NT2/D1 (cell line): ENCODE measurements at regions not wholly inside any gene's neighbourhood (a gene's known extent, or its start where the extent isn't known, plus 50 kb on each side); places are given as distances from the start of the nearest gene placed in this dataset.

Source experiments
- DNase-seq: peaks from one replicate; pipeline ENCODE4 v3.0.0-alpha.2; 2011; ENCODE audit warnings: low read depth, low spot score
- H3K27me3 ChIP-seq: 2 replicates; pipeline ENCODE4 v1.6.0; 2011; ENCODE audit warnings: mild to moderate bottlenecking; ENCODE audit not compliant: insufficient read length, insufficient read depth
- H3K36me3 ChIP-seq: 2 replicates; pipeline ENCODE4 v1.6.1; 2011; ENCODE audit warnings: mild to moderate bottlenecking, low read length, mixed read lengths; ENCODE audit not compliant: insufficient read depth, insufficient read length
- H3K4me1 ChIP-seq: 2 replicates; pipeline ENCODE4 v1.5.1; 2011; ENCODE audit not compliant: insufficient read depth, insufficient read length
- H3K4me3 ChIP-seq: 2 replicates; pipeline ENCODE4 v1.5.1; 2011; ENCODE audit warnings: low read depth; ENCODE audit not compliant: insufficient read length
- H3K9ac ChIP-seq: 2 replicates; pipeline ENCODE4 v1.6.0; 2011; ENCODE audit warnings: low read depth; ENCODE audit not compliant: insufficient read length
- H3K9me3 ChIP-seq: 2 replicates; pipeline ENCODE4 v1.5.1; 2011; ENCODE audit warnings: mild to moderate bottlenecking, low read length; ENCODE audit not compliant: insufficient read depth
- SUZ12 ChIP-seq: IDR thresholded peaks from 2 replicates; pipeline ENCODE4 v1.6.1; 2011; ENCODE audit not compliant: insufficient read length, insufficient read depth; ENCODE audit errors: extremely low read depth
- YY1 ChIP-seq: IDR thresholded peaks from 2 replicates; pipeline ENCODE4 v1.6.1; 2011; ENCODE audit not compliant: insufficient read length, insufficient read depth
- ZNF274 ChIP-seq: IDR thresholded peaks from 2 replicates; pipeline ENCODE4 v1.6.1; 2011; ENCODE audit warnings: mild to moderate bottlenecking, low read depth, low read length

- H3K9ac ChIP-seq: no peak overlapping the region
- H3K4me1 ChIP-seq: peaks cover 19% of the 10 kb centered on the region
- DNase-seq: no peak
- no peaks in the 10 kb centered on the region for H3K36me3 ChIP-seq
- no peak for TF ChIP-seq YY1
- no peak for TF ChIP-seq SUZ12
- TF ChIP-seq ZNF274: no peak
- H3K9me3 ChIP-seq: peaks cover 4% of the 10 kb centered on the region; the same call in 1 of the 2 replicates
- no peak overlapping the region for H3K4me3 ChIP-seq
- no peaks in the 10 kb centered on the region for H3K27me3 ChIP-seq
Measured at GRCh38 chr2:42954227-42954962, 162.0 kb upstream of the HAAO start.

GRCh38 chr2:42953216-42953615 lies 160.8 kb upstream of the HAAO start:
- Histone ChIP-seq H3K4me3 (no peak overlapping the region), H3K9ac (no peak overlapping the region), H3K9me3 (peaks cover 4% of the 10 kb centered on the region; the same call in 1 of the 2 replicates), H3K4me1 (peaks cover 19% of the 10 kb centered on the region), H3K36me3 (no peaks in the 10 kb centered on the region), H3K27me3 (no peaks in the 10 kb centered on the region)
- DNase-seq: no peak
- TF ChIP-seq SUZ12 (no peak), ZNF274 (no peak), YY1 (no peak)

GRCh38 chr2:42951263-42951938 lies 159.0 kb upstream of the HAAO start:
- Histone ChIP-seq H3K4me3 (no peak overlapping the region), H3K4me1 (peaks cover 9% of the 10 kb centered on the region), H3K9ac (no peak overlapping the region), H3K27me3 (no peaks in the 10 kb centered on the region), H3K36me3 (no peaks in the 10 kb centered on the region), H3K9me3 (peaks cover 4% of the 10 kb centered on the region; the same call in 1 of the 2 replicates)
- no peak for DNase-seq
- no peak for TF ChIP-seq ZNF274
- TF ChIP-seq YY1: no peak
- TF ChIP-seq SUZ12: no peak

GRCh38 chr2:42949125-42949524 lies 156.7 kb upstream of the HAAO start:
- Histone ChIP-seq H3K27me3 (no peaks in the 10 kb centered on the region), H3K36me3 (no peaks in the 10 kb centered on the region), H3K9ac (no peak overlapping the region), H3K4me3 (no peak overlapping the region), H3K4me1 (peaks cover 5% of the 10 kb centered on the region), H3K9me3 (peaks cover 4% of the 10 kb centered on the region; the same call in 1 of the 2 replicates)
- DNase-seq: no peak
- no peak for TF ChIP-seq YY1
- no peak for TF ChIP-seq SUZ12
- no peak for TF ChIP-seq ZNF274

GRCh38 chr2:42947809-42948600 lies 155.6 kb upstream of the HAAO start:
- Histone ChIP-seq H3K27me3 (no peaks in the 10 kb centered on the region), H3K9me3 (peaks cover 4% of the 10 kb centered on the region; the same call in 1 of the 2 replicates), H3K4me1 (peaks cover 5% of the 10 kb centered on the region), H3K36me3 (no peaks in the 10 kb centered on the region), H3K4me3 (no peak overlapping the region), H3K9ac (no peak overlapping the region)
- TF ChIP-seq ZNF274 (no peak), YY1 (no peak), SUZ12 (no peak)
- DNase-seq: no peak

- Histone ChIP-seq H3K4me3 (no peak overlapping the region), H3K36me3 (no peaks in the 10 kb centered on the region), H3K9me3 (no peaks in the 10 kb centered on the region), H3K4me1 (peaks cover 2% of the 10 kb centered on the region), H3K9ac (no peak overlapping the region), H3K27me3 (no peaks in the 10 kb centered on the region)
- no peak for TF ChIP-seq SUZ12
- no peak for TF ChIP-seq ZNF274
- no peak for TF ChIP-seq YY1
- DNase-seq: no peak
Measured at GRCh38 chr2:42944779-42945415, 152.5 kb upstream of the HAAO start.
